ENCODE measurements at regions not wholly inside any gene's neighbourhood (a gene's known extent, or its start where the extent isn't known, plus 50 kb on each side); places are given as distances from the start of the nearest gene placed in this dataset.
"Not testable (repeated sequence)": the region's sequence is repeated elsewhere in the genome, so short reads cannot be mapped to it uniquely, and the experiment has no call there.

DNA sequence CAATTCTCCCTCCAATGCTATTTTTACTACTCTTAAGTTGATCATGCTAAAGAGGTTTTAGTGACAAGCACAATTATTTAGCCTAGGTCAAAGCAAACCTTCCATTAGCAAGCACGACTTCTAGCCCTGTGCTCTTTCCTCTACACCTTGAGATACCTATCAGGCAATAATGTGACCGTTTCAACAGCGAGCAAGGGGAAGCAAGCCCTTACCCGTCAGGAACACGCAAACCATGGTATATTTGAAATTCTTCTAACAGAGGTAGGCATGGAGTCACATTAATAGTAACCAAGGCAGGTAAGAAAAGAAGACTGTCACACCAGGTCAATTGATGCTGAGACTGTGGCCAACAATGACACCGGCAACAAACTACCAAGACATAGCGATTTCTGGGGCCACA, 68.9 kb upstream of the VGLL4 start:
- no peak for DNase-seq (ENCODE audit: low spot score)

DNA sequence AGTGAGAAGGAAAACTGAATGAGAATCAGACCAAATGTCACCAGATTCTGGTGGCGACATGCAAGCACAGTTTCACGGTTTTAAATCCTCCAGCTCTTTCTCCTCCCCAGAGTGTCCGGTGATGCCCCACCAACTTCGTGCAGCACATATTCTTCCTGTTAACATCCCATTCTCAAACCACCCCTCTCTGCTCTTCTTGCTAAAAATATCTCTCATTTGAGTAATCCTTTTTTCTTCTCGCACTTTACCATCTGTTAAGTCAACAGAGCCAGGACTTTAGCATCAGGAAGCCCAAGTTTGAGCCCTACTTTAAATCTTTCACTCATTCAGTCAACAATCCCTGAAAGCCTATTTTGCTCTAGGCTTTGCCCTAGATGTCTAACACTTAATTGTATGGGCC, 68.2 kb upstream of the VGLL4 start:
- DNase-seq (ENCODE audit: low spot score): no peak

DNA sequence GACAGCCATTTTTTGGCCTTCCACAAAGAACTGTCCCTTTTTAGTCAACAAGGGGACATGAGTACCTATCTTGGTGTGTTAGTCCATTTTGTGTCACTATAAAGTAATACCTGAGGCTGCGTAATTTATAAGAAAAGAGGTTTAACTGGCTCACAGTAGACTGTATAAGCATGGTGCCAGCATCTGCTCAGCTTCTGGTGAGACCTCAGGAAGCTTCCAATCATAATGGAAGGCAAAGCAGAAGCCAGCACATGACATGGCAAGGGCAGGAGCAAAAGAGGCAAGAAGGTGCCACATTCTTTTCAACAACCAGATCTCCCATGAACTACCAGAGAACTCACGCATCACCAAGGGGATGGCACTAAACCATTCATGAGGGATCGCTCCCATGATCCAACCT, 66.1 kb upstream of the VGLL4 start:
- no peak for DNase-seq (ENCODE audit: low spot score)

DNA sequence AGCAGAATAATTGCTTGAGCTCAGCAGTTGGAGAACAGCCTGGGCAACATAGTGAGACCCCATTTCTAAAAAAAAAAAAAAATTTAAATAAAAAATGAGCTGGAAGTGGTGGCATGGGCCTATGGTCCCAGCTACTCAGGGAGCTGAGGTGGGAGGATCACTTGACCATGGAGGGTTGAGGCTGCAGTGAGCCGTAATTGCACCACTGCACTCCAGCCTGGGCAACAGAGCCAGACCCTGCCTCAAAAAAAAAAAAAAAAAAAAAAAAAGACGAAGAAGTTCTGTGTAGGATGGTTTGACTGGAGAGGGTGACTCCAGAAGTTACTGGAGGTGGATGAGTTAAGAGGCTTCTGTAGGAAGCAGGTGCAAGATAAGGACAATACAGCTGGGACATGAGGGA, 63.4 kb upstream of the VGLL4 start:
- not testable (repeated sequence) for DNase-seq (ENCODE audit: low spot score)

DNA sequence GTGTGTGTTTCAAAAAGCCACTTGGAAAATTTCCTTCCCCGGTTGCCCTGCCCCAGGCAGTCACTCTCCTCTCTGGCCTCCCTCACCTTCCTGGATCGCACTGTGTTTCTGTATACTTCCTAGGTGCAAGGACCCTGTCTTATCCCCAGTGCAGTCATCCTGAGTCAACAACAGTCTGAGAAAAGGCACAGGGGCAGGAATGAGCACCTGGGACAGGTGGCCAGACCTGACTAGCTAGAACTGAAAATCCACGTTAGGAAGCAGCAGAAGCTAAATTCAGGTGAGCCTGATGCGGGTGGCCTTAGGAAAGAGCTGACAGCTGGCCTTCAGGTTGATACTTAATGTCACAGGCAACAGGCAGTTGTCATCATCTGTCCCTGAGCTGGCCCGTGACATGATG, 62.9 kb upstream of the VGLL4 start:
- DNase-seq (ENCODE audit: low spot score): no peak

DNA sequence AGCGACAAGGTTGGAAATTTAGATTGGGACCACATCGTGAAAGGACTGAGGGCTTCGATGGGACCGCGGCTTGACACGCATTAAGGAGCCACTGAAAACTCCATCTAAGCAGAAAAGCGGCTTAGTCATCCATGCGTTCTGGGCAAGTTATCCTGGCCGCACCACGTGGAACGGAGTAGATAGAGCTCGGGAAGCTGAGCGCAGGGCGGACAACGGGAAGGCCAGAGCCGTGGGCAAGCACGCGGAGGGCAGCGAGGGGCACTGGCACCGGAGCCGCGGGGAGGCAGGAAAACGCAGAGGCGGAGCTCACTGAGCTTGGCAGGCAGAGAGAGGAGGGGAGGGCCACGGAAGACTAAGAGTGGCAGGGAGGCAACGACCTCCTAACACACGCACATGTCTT, 61.3 kb upstream of the VGLL4 start:
- no peak for DNase-seq (ENCODE audit: low spot score)

DNA sequence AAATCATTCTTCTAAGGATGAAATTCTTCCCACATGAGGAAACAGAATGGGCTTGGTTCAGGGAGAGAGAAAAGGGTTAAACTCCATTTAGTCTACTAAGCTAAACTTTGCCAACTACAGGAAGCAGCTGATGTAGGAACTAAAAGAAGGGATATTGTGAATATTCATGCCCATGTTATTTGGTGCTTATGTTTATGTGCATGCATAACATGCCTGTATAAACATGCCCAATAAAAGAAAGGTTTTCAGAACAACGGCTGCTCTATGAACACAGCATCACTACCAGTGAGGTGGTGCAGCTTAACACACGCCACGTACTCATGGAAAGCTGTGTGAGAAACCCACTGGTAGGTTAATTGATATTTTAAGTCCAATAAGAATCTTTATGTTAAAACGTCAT, 59.4 kb upstream of the VGLL4 start:
- DNase-seq (ENCODE audit: low spot score): no peak

DNA sequence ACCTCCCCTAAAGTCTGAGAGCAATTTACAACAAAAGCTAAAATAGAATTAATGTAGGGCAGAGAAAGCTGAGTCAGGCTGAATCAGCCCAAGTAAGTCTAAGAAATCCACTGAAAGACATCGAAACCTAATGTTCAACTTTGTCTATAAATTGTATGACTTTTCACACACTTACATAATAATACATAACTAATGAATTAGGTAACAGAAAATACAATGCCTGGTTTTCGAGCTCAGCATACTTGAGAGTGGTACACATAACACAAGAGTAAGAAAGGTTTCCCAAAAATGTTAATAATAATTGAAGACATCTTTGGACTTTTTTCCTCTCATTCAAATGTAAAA, 55.3 kb upstream of the VGLL4 start:
- DNase-seq (ENCODE audit: low spot score): no peak

DNA sequence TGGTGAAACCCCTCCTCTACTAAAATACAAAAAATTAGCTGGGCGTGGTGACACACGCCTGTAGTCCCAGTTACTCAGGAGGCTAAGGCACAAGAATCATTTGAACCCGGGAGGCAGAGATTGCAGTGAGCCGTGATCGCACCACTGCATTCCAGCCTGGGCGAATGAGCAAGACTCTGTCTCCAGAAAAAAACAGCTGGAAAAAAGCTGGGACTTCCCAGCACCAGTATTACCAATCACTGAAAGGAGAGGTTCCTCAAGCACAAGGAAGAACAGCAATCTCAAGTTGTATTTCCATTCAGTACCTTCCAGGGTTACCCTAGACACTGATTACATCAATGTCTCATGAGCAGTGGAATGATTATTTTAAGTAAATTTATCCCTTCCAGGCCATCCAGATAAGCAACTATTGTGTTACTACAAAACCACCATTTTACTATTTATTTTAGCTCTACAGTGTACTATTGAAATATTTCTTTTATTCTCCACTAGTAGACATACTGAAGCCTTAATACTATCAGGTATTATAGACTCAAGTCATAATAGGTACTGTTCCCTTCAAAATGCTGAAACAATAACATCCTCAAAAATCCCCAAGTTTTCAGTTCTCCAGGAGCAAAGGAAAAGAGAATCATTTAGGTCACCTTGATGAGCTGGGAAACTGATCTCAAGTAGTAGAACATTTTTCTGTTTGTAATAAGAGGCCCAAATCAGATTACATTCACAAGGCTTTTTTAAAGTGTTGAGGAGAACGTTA, 54.8 kb upstream of the VGLL4 start:
- no peak for DNase-seq (ENCODE audit: low spot score)

DNA sequence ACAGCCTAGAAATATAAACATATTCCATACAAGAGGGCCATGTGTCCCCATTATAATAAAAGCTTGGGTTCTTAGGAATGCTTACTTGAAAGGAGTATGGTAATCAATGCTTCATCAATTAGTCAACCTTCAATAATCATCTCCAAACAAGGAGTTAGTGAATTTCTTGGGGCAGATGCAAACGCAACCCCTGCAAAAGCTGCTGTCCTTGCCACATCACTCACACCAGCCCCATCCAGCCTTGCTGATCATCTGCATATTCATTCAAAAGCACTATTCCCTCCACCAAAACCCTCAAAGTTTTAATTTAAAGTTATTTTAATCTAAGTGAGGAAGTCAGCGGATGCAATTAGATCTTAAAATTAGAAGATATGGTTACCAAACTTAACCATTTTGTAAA, 54.0 kb upstream of the VGLL4 start:
- no peak for DNase-seq (ENCODE audit: low spot score)

DNA sequence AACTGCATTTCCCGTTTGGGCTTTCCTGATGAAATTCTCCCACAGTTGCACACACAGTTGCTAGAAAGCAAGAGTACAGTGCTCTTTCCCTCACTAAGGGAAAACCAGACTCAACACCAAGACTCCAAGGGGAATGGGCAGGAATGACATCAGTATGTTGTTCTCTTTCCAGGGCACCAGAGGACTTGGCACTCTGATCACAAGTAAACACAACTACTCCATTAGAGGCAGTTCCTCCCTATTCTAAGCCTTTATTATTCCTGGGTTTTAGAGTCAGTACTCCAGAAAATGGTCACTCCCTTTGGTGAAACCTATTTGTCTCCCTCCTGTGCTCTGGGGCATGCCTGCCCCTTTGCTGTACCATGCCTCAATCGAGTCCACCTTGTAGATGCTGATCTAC, 52.3 kb upstream of the VGLL4 start:
- DNase-seq (ENCODE audit: low spot score): no peak
